ENCODE measurements at regions not wholly inside any gene's neighbourhood (a gene's known extent, or its start where the extent isn't known, plus 50 kb on each side); places are given as distances from the start of the nearest gene placed in this dataset.

- H3K27me3 ChIP-seq (ENCODE audit: insufficient read depth, low read depth, severe bottlenecking), result no peaks in the 10 kb centered on the region
- DNase-seq, result no peak
- H3K9me3 ChIP-seq (ENCODE audit: severe bottlenecking), result peaks cover 4% of the 10 kb centered on the region
- no peak overlapping the region for H3K4me3 ChIP-seq (ENCODE audit: low read depth, low read length)
- H3K36me3 ChIP-seq, result no peaks in the 10 kb centered on the region
- TF ChIP-seq, protein P1, sequence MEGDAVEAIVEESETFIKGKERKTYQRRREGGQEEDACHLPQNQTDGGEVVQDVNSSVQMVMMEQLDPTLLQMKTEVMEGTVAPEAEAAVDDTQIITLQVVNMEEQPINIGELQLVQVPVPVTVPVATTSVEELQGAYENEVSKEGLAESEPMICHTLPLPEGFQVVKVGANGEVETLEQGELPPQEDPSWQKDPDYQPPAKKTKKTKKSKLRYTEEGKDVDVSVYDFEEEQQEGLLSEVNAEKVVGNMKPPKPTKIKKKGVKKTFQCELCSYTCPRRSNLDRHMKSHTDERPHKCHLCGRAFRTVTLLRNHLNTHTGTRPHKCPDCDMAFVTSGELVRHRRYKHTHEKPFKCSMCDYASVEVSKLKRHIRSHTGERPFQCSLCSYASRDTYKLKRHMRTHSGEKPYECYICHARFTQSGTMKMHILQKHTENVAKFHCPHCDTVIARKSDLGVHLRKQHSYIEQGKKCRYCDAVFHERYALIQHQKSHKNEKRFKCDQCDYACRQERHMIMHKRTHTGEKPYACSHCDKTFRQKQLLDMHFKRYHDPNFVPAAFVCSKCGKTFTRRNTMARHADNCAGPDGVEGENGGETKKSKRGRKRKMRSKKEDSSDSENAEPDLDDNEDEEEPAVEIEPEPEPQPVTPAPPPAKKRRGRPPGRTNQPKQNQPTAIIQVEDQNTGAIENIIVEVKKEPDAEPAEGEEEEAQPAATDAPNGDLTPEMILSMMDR (IDR thresholded peaks at IDR 0.05; ENCODE audit: low read depth, low read length), result no peak
- H3K27ac ChIP-seq, result no peak overlapping the region
These were observed 477.9 kb downstream of the MIAT start for GRCh38 chr22:27135031-27135981.

DNA sequence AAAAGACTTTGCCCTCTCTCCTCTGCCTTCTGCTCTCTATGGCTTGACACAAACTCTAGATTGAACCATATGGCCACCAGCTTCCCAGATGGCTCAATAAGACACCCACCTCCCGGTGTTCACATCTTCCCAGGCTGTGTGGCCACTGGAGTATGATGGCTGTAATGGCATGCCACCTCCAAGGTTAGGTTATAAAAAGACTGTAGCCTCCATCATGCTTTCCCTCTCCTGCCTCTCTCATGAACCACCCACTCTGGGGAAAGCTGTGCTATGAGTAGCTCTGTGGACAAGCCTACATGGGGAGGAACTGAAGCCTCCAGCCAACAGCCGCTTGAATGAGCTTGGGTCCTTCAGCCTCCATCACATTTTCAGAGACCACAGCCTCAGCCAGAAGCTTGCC is 479.2 kb downstream of the MIAT start:
- Histone ChIP-seq H3K27me3 (ENCODE audit: insufficient read depth, low read depth, severe bottlenecking) (no peaks in the 10 kb centered on the region), H3K9me3 (ENCODE audit: severe bottlenecking) (peaks cover 4% of the 10 kb centered on the region), H3K27ac (no peak overlapping the region), H3K4me3 (ENCODE audit: low read depth, low read length) (no peak overlapping the region), H3K36me3 (no peaks in the 10 kb centered on the region)
- no peak for DNase-seq
- TF ChIP-seq, protein P1 (IDR thresholded peaks at IDR 0.05; ENCODE audit: low read depth, low read length), result no peak

DNA sequence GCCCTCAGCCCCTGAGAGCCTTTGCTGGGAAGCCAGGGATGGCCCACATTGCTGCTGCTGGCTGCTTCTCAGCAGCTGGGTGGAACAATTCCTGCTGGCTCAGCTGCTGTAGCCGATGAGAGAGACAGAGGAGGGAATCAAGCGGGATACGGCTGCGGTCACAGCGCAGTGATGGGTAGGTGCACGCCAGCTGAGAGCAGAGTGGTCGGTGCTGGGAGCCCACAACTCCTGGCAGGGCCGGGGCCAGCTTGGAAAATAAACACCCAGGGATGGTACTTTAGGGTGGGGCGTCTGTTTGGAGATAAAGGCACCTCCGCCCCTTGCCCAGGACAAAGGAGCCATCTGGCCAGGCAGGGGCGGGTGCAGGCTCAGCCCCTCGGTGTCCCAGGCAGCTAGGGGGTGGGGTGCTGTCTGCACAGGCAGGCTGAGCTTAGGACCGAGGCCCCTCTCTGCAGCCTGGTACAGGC is 480.5 kb downstream of the MIAT start:
- Histone ChIP-seq H3K36me3 (no peaks in the 10 kb centered on the region), H3K27me3 (ENCODE audit: insufficient read depth, low read depth, severe bottlenecking) (no peaks in the 10 kb centered on the region), H3K4me3 (ENCODE audit: low read depth, low read length) (no peak overlapping the region), H3K9me3 (ENCODE audit: severe bottlenecking) (peaks cover 4% of the 10 kb centered on the region), H3K27ac (no peak overlapping the region)
- peak; percentile 58 for DNase-seq
- TF ChIP-seq, protein P1 (IDR thresholded peaks at IDR 0.05; ENCODE audit: low read depth, low read length), result no peak

GRCh38 chr22:27138471-27138870 is 481.1 kb downstream of the MIAT start:
- H3K27ac ChIP-seq, result no peak overlapping the region
- peaks cover 4% of the 10 kb centered on the region for H3K9me3 ChIP-seq (ENCODE audit: severe bottlenecking)
- no peaks in the 10 kb centered on the region for H3K36me3 ChIP-seq
- TF ChIP-seq, protein P1 (IDR thresholded peaks at IDR 0.05; ENCODE audit: low read depth, low read length), result no peak
- DNase-seq, result no peak
- H3K4me3 ChIP-seq (ENCODE audit: low read depth, low read length), result no peak overlapping the region
- no peaks in the 10 kb centered on the region for H3K27me3 ChIP-seq (ENCODE audit: insufficient read depth, low read depth, severe bottlenecking)

GRCh38 chr22:27139935-27140511 is 482.6 kb downstream of the MIAT start:
- no peak overlapping the region for H3K27ac ChIP-seq

More at GRCh38 chr22:27139935-27140511, 482.6 kb downstream of the MIAT start:
- Histone ChIP-seq H3K36me3 (no peaks in the 10 kb centered on the region), H3K9me3 (ENCODE audit: severe bottlenecking) (peaks cover 4% of the 10 kb centered on the region), H3K4me3 (ENCODE audit: low read depth, low read length) (no peak overlapping the region), H3K27me3 (ENCODE audit: insufficient read depth, low read depth, severe bottlenecking) (no peaks in the 10 kb centered on the region)
- DNase-seq, result no peak
- TF ChIP-seq, protein P1 (IDR thresholded peaks at IDR 0.05; ENCODE audit: low read depth, low read length), result no peak
